ENCODE measurements at regions not wholly inside any gene's neighbourhood (a gene's known extent, or its start where the extent isn't known, plus 50 kb on each side); places are given as distances from the start of the nearest gene placed in this dataset.

GRCh38 chr4:18128241-18128640 lies 106.7 kb upstream of the LCORL start:
- Histone ChIP-seq H3K4me1 (ENCODE audit: insufficient read depth, low read length, poor library complexity, severe bottlenecking) (no peaks in the 10 kb centered on the region), H3K36me3 (ENCODE audit: insufficient read depth, low read length, poor library complexity, severe bottlenecking) (no peaks in the 10 kb centered on the region), H3K27ac (ENCODE audit: low read depth, low read length, poor library complexity, severe bottlenecking) (no peak overlapping the region), H3K27me3 (replicated peaks; ENCODE audit: insufficient read depth, low read depth, low read length, poor library complexity) (no peaks in the 10 kb centered on the region), H3K9me3 (ENCODE audit: low read depth, low read length, poor library complexity, severe bottlenecking) (no peaks in the 10 kb centered on the region), H3K4me3 (ENCODE audit: low read depth, low read length, poor library complexity, severe bottlenecking) (no peak overlapping the region)
- no TSS peak for BruUV-seq (replicated peaks)
- intact Hi-C loops (cut with micrococcal nuclease; ENCODE audit: unreplicated experiment), result no loop called here
- CTCF ChIA-PET, result no interaction called here
- POLR2A ChIA-PET (ENCODE audit: low non-redundant PET), result no interaction called here
- no peak for DNase-seq (ENCODE audit: low spot score)
- TF ChIP-seq CTCF (conservative IDR thresholded peaks at IDR 0.05; ENCODE audit: low read depth, low read length) (no peak), EZH2 (IDR thresholded peaks at IDR 0.05; ENCODE audit: borderline replicate concordance, low read depth, low read length, poor library complexity, severe bottlenecking) (no peak)

- POLR2A ChIA-PET (ENCODE audit: low non-redundant PET), result no interaction called here
- no peaks in the 10 kb centered on the region for H3K4me1 ChIP-seq (ENCODE audit: insufficient read depth, low read length, poor library complexity, severe bottlenecking)
Observed at GRCh38 chr4:18127030-18127429, 105.5 kb upstream of the LCORL start.

GRCh38 chr4:18113710-18114331 lies 92.3 kb upstream of the LCORL start:
- TF ChIP-seq EZH2 (IDR thresholded peaks at IDR 0.05; ENCODE audit: borderline replicate concordance, low read depth, low read length, poor library complexity, severe bottlenecking) (no peak), CTCF (conservative IDR thresholded peaks at IDR 0.05; ENCODE audit: low read depth, low read length) (no peak)
- intact Hi-C loops (cut with micrococcal nuclease; ENCODE audit: unreplicated experiment), result no loop called here
- CTCF ChIA-PET, result no interaction called here

More at GRCh38 chr4:18127030-18127429, 105.5 kb upstream of the LCORL start:
- Histone ChIP-seq H3K27me3 (replicated peaks; ENCODE audit: insufficient read depth, low read depth, low read length, poor library complexity) (no peaks in the 10 kb centered on the region), H3K36me3 (ENCODE audit: insufficient read depth, low read length, poor library complexity, severe bottlenecking) (no peaks in the 10 kb centered on the region), H3K27ac (ENCODE audit: low read depth, low read length, poor library complexity, severe bottlenecking) (no peak overlapping the region), H3K9me3 (ENCODE audit: low read depth, low read length, poor library complexity, severe bottlenecking) (no peaks in the 10 kb centered on the region), H3K4me3 (ENCODE audit: low read depth, low read length, poor library complexity, severe bottlenecking) (no peak overlapping the region)
- intact Hi-C loops (cut with micrococcal nuclease; ENCODE audit: unreplicated experiment), result no loop called here
- BruUV-seq (replicated peaks), result no TSS peak
- no peak for DNase-seq (ENCODE audit: low spot score)
- TF ChIP-seq CTCF (conservative IDR thresholded peaks at IDR 0.05; ENCODE audit: low read depth, low read length) (no peak), EZH2 (IDR thresholded peaks at IDR 0.05; ENCODE audit: borderline replicate concordance, low read depth, low read length, poor library complexity, severe bottlenecking) (no peak)
- CTCF ChIA-PET, result no interaction called here

More at GRCh38 chr4:18113710-18114331, 92.3 kb upstream of the LCORL start:
- H3K4me1 ChIP-seq (ENCODE audit: insufficient read depth, low read length, poor library complexity, severe bottlenecking), result no peaks in the 10 kb centered on the region
- no peaks in the 10 kb centered on the region for H3K9me3 ChIP-seq (ENCODE audit: low read depth, low read length, poor library complexity, severe bottlenecking)
- H3K36me3 ChIP-seq (ENCODE audit: insufficient read depth, low read length, poor library complexity, severe bottlenecking), result no peaks in the 10 kb centered on the region
- BruUV-seq (replicated peaks), result no TSS peak
- no peak overlapping the region for H3K27ac ChIP-seq (ENCODE audit: low read depth, low read length, poor library complexity, severe bottlenecking)
- POLR2A ChIA-PET (ENCODE audit: low non-redundant PET), result no interaction called here
- H3K27me3 ChIP-seq (replicated peaks; ENCODE audit: insufficient read depth, low read depth, low read length, poor library complexity), result no peaks in the 10 kb centered on the region
- H3K4me3 ChIP-seq (ENCODE audit: low read depth, low read length, poor library complexity, severe bottlenecking), result no peak overlapping the region
- DNase-seq (ENCODE audit: low spot score), result no peak
